Skeletal muscle satellite cell (primary cell): ENCODE measurements at regions not wholly inside any gene's neighbourhood (a gene's known extent, or its start where the extent isn't known, plus 50 kb on each side); places are given as distances from the start of the nearest gene placed in this dataset. TPM values are rescaled to one million over a fixed set of nuclear protein-coding genes. Genes with fewer than 3 reads are reported as not detected.

Experiments used
- small RNA-seq: library from RNA; depleted of rRNA; stranded (forward); fragments of <200 nt; gene quantifications from one replicate; pipeline ENCODE3, GENCODE V24; 2012

Small RNA genes in the stretch of these regions (small RNA-seq; reads per million reads assigned to genes)
- gene RPS20P10 = not detected
